Spleen (tissue), 11 donors: ENCODE measurements at regions not wholly inside any gene's neighbourhood (a gene's known extent, or its start where the extent isn't known, plus 50 kb on each side); places are given as distances from the start of the nearest gene placed in this dataset.
"Not testable (repeated sequence)": the region's sequence is repeated elsewhere in the genome, so short reads cannot be mapped to it uniquely, and the experiment has no call there.

Source experiments
- DNase-seq: peaks from one replicate; pipeline ENCODE4 v3.0.0-alpha.2; 2020
- H3K27ac ChIP-seq, 8 donors: fragments of 200-600 bp; sonication (generic) in 7 of 8; 1 replicate in 4 of 8; 2 replicates in 4 of 8; pipeline versions ENCODE4 v1.5.0 to v1.8.0; 2016 to 2021; ENCODE audit warnings: inconsistent platforms in 4 of 8, mild to moderate bottlenecking in 4 of 8, moderate library complexity in 1 of 8
- H3K27me3 ChIP-seq, 7 donors: fragments of 200-600 bp; sonication (generic) in 6 of 7; replicated peaks in 1 of 7; 1 replicate in 4 of 7; 2 replicates in 3 of 7; pipeline versions ENCODE4 v1.5.0 to v1.8.0; 2016 to 2021; ENCODE audit warnings: inconsistent platforms in 3 of 7, mild to moderate bottlenecking in 1 of 7
- H3K36me3 ChIP-seq, 6 donors: fragments of 200-600 bp; sonication (generic) in 5 of 6; 1 replicate in 4 of 6; 2 replicates in 2 of 6; pipeline versions ENCODE4 v1.5.0 to v1.8.0; 2016 to 2021; ENCODE audit warnings: inconsistent platforms in 2 of 6
- H3K4me1 ChIP-seq, 6 donors: fragments of 200-600 bp; sonication (generic) in 5 of 6; 1 replicate in 3 of 6; 2 replicates in 3 of 6; pipeline versions ENCODE4 v1.5.0 to v1.8.0; 2016 to 2021; ENCODE audit warnings: inconsistent platforms in 3 of 6
- H3K4me3 ChIP-seq, 8 donors: fragments of 200-600 bp; sonication (generic) in 7 of 8; 1 replicate in 4 of 8; 2 replicates in 4 of 8; pipeline versions ENCODE4 v1.5.0 to v1.8.0; 2016 to 2021; ENCODE audit warnings: inconsistent platforms in 4 of 8, mild to moderate bottlenecking in 4 of 8, moderate library complexity in 2 of 8
- H3K9me3 ChIP-seq, 8 donors: fragments of 200-600 bp; sonication (generic) in 7 of 8; 1 replicate in 4 of 8; 2 replicates in 4 of 8; pipeline versions ENCODE4 v1.5.0 to v1.8.0; 2016 to 2021; ENCODE audit warnings: inconsistent platforms in 4 of 8
- POLR2A ChIP-seq, 3 donors: fragments of 450-650 bp; IDR thresholded peaks; one replicate each; pipeline ENCODE4 v1.5.1; 2017; ENCODE audit warnings: antibody characterized with exemption in 3 of 3, mild to moderate bottlenecking in 1 of 3
- POLR2AphosphoS5 ChIP-seq, 3 donors: sonication (generic); formaldehyde crosslinking; IDR thresholded peaks; one replicate each; pipeline ENCODE4 v1.5.1; 2017; ENCODE audit warnings: antibody characterized with exemption in 3 of 3
- WGBS, 5 donors: extraction: QIAGEN DNeasy Blood & Tissue Kit in 3 of 5; methylation state at CpG; one replicate each; pipeline versions ENCODE4 v1.1.5 to v1.1.7; 2013 to 2018; 5-methylcytosine and 5-hydroxymethylcytosine counted together
- intact Hi-C: fragments of 100-400 bp; cut with DNase I; formaldehyde crosslinking; loops from one replicate; pipeline ENCODE4 v1.15.0; 2023; ENCODE audit warnings: low total_unique reads
- TF ChIP-seq, protein P1 (sequence below), 11 experiments: fragments of 200-600 bp in 7 of 11; fragments of 450-650 bp in 4 of 11; sonication (generic) in 4 of 11; IDR thresholded peaks in 8 of 11; conservative IDR thresholded peaks in 3 of 11; 1 replicate in 7 of 11; 2 replicates in 4 of 11; pipeline versions ENCODE4 v1.4.0 to v1.8.0; 2016 to 2021; ENCODE audit warnings: antibody characterized with exemption in 11 of 11, inconsistent platforms in 4 of 11, mild to moderate bottlenecking in 1 of 11
- donor health status: healthy with polysubstance abuse.
- donor health status: DM: no; HTN: no; CAD: no; lungs with moderate emphysema.
- donor health status: DM: no; HTN: no; CAD: no.
- donor health status: Bipolar disorder and iron deficiency.
- donor health status: healthy.
- donor health status: DM: no; HTN: no; CAD: no.
- donor health status: DM: yes; HTN: yes; CAD: no.

- DNase-seq: no peak
- H3K4me3 ChIP-seq: no peak overlapping the region
- WGBS, 5 donors: 81 to 93% (median 91%) methylated on average over 2 of the region's 2 CpGs
- H3K36me3 ChIP-seq: no peaks in the 10 kb centered on the region
- no peaks in the 10 kb centered on the region for H3K27me3 ChIP-seq
- intact Hi-C loops: no loop called here
- peaks cover 0 to 22% (median 16%) of the 10 kb centered on the region in 6 donors for H3K4me1 ChIP-seq
- TF ChIP-seq, protein P1, sequence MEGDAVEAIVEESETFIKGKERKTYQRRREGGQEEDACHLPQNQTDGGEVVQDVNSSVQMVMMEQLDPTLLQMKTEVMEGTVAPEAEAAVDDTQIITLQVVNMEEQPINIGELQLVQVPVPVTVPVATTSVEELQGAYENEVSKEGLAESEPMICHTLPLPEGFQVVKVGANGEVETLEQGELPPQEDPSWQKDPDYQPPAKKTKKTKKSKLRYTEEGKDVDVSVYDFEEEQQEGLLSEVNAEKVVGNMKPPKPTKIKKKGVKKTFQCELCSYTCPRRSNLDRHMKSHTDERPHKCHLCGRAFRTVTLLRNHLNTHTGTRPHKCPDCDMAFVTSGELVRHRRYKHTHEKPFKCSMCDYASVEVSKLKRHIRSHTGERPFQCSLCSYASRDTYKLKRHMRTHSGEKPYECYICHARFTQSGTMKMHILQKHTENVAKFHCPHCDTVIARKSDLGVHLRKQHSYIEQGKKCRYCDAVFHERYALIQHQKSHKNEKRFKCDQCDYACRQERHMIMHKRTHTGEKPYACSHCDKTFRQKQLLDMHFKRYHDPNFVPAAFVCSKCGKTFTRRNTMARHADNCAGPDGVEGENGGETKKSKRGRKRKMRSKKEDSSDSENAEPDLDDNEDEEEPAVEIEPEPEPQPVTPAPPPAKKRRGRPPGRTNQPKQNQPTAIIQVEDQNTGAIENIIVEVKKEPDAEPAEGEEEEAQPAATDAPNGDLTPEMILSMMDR (IDR thresholded peaks at IDR 0.05 in 8 of 11, conservative IDR thresholded peaks at IDR 0.05 in 3 of 11): no peak
- no peaks in the 10 kb centered on the region for H3K9me3 ChIP-seq
- H3K27ac ChIP-seq: no peak overlapping the region
Measured at GRCh38 chr2:177001334-177001733, 211.3 kb upstream of the HNRNPA3 start.

- Histone ChIP-seq H3K27ac (no peak overlapping the region), H3K4me3 (no peak overlapping the region), H3K4me1 (peaks cover 0 to 8% (median 4%) of the 10 kb centered on the region in 6 donors), H3K36me3 (no peaks in the 10 kb centered on the region), H3K27me3 (no peaks in the 10 kb centered on the region), H3K9me3 (peaks cover 0 to 6% (median 0%) of the 10 kb centered on the region in 8 donors)
- 74 to 91% (median 88%) methylated on average over 3 of the region's 3 CpGs for WGBS, 5 donors
- intact Hi-C loops: no loop called here
- no peak for DNase-seq
- TF ChIP-seq, protein P1 (IDR thresholded peaks at IDR 0.05 in 8 of 11, conservative IDR thresholded peaks at IDR 0.05 in 3 of 11): no peak
- TF ChIP-seq POLR2A (IDR thresholded peaks at IDR 0.05): no peak
- no peak for TF ChIP-seq POLR2AphosphoS5 (IDR thresholded peaks at IDR 0.05)
Measured at GRCh38 chr2:177002983-177003382, 209.6 kb upstream of the HNRNPA3 start.

DNA sequence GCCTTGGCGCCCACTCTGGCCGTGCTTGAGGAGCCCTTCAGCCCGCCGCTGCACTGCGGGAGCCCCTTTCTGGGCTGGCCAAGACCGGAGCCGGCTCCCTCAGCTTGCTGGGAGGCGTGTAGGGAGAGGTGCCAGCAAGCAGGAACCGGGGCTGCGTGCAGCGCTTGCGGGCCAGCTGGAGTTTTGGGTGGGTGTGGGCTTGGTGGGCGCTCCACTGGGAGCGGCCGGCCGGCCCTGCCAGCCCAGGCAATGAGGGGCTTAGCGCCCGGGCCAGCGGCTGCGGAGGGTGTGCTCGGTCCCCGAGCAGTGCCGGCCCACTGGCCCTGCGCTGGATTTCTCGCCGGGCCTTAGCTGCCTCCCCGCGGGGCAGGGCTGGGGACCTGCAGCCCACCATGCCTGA is 204.9 kb upstream of the HNRNPA3 start:
- DNase-seq, H3K27ac ChIP-seq, H3K4me1 ChIP-seq, H3K4me3 ChIP-seq, H3K36me3 ChIP-seq, H3K27me3 ChIP-seq, intact Hi-C loops: not testable (repeated sequence)
- WGBS, 5 donors: 93 to 97% (median 97%) methylated on average over 7 to 28 of the region's 28 CpGs
- H3K9me3 ChIP-seq: peaks cover 0 to 10% (median 0%) of the 10 kb centered on the region in 8 donors

GRCh38 chr2:177008662-177009061 is 203.9 kb upstream of the HNRNPA3 start:
- WGBS, 5 donors: 40 to 66% (median 47%) methylated on average over 17 of the region's 17 CpGs
- not testable (repeated sequence) for DNase-seq

GRCh38 chr2:177010146-177010545 is 202.4 kb upstream of the HNRNPA3 start:
- Histone ChIP-seq H3K27me3 (no peaks in the 10 kb centered on the region), H3K4me1 (no peaks in the 10 kb centered on the region), H3K9me3 (peaks cover 0 to 10% (median 0%) of the 10 kb centered on the region in 8 donors), H3K36me3 (no peaks in the 10 kb centered on the region), H3K4me3 (no peak overlapping the region), H3K27ac (no peak overlapping the region)
- WGBS, 5 donors: 72 to 82% (median 81%) methylated on average over 6 of the region's 6 CpGs
- no peak for DNase-seq
- intact Hi-C loops: no loop called here
- no peak for TF ChIP-seq POLR2AphosphoS5 (IDR thresholded peaks at IDR 0.05)
- no peak for TF ChIP-seq POLR2A (IDR thresholded peaks at IDR 0.05)
- TF ChIP-seq, protein P1 (IDR thresholded peaks at IDR 0.05 in 8 of 11, conservative IDR thresholded peaks at IDR 0.05 in 3 of 11): no peak

More at GRCh38 chr2:177008662-177009061, 203.9 kb upstream of the HNRNPA3 start:
- H3K27ac ChIP-seq, H3K4me3 ChIP-seq, H3K27me3 ChIP-seq, intact Hi-C loops, H3K4me1 ChIP-seq, H3K36me3 ChIP-seq: not testable (repeated sequence)
- H3K9me3 ChIP-seq: peaks cover 0 to 10% (median 0%) of the 10 kb centered on the region in 8 donors
